Endothelial cell (in vitro differentiated cells): ENCODE measurements at regions not wholly inside any gene's neighbourhood (a gene's known extent, or its start where the extent isn't known, plus 50 kb on each side); places are given as distances from the start of the nearest gene placed in this dataset.

Experiments
- DNase-seq: peaks from one replicate; pipeline ENCODE4 v3.0.0; 2021; ENCODE audit warnings: low spot score
- H3K27ac Mint-ChIP-seq: one replicate; pipeline ENCODE4 v1.8.0; 2021; ENCODE audit warnings: mixed read lengths, inconsistent platforms; ENCODE audit not compliant: unreplicated experiment
- H3K27me3 Mint-ChIP-seq: one replicate; pipeline ENCODE4 v1.8.0; 2021; ENCODE audit warnings: mild to moderate bottlenecking, moderate library complexity, mixed read lengths, inconsistent platforms; ENCODE audit not compliant: unreplicated experiment
- H3K36me3 Mint-ChIP-seq: one replicate; pipeline ENCODE4 v1.8.0; 2021; ENCODE audit warnings: mild to moderate bottlenecking, low read depth, mixed read lengths, inconsistent platforms; ENCODE audit not compliant: unreplicated experiment
- H3K4me1 Mint-ChIP-seq: one replicate; pipeline ENCODE4 v1.8.0; 2021; ENCODE audit warnings: mild to moderate bottlenecking, mixed read lengths, inconsistent platforms; ENCODE audit not compliant: unreplicated experiment
- H3K4me3 Mint-ChIP-seq: one replicate; pipeline ENCODE4 v1.8.0; 2021; ENCODE audit warnings: mild to moderate bottlenecking, mixed read lengths, inconsistent platforms; ENCODE audit not compliant: unreplicated experiment
- H3K9me3 Mint-ChIP-seq: one replicate; pipeline ENCODE4 v1.8.0; 2021; ENCODE audit warnings: mixed read lengths, inconsistent platforms; ENCODE audit not compliant: unreplicated experiment
- CTCF ChIP-seq: fragments of 200-600 bp; sonication (generic); IDR thresholded peaks from one replicate; pipeline ENCODE4 v1.5.0; 2021; ENCODE audit warnings: antibody characterized with exemption; ENCODE audit not compliant: unreplicated experiment

- Mint-ChIP-seq H3K4me1 (peaks cover 2% of the 10 kb centered on the region), H3K27ac (no peak overlapping the region), H3K27me3 (no peaks in the 10 kb centered on the region), H3K36me3 (no peaks in the 10 kb centered on the region), H3K9me3 (no peaks in the 10 kb centered on the region), H3K4me3 (no peak overlapping the region)
- no peak for TF ChIP-seq CTCF
- no peak for DNase-seq
Observed at GRCh38 chr9:108534741-108535140, 321.0 kb downstream of the ACTL7B start.

- Mint-ChIP-seq H3K27me3 (no peaks in the 10 kb centered on the region), H3K27ac (no peak overlapping the region), H3K4me1 (peaks cover 8% of the 10 kb centered on the region), H3K9me3 (no peaks in the 10 kb centered on the region), H3K36me3 (no peaks in the 10 kb centered on the region), H3K4me3 (no peak overlapping the region)
- DNase-seq: no peak
- no peak for TF ChIP-seq CTCF
Observed at GRCh38 chr9:108530141-108530540, 325.6 kb downstream of the ACTL7B start.

GRCh38 chr9:108528231-108528630 is 327.6 kb downstream of the ACTL7B start:
- Mint-ChIP-seq H3K36me3 (no peaks in the 10 kb centered on the region), H3K27ac (no peak overlapping the region), H3K4me3 (no peak overlapping the region), H3K27me3 (no peaks in the 10 kb centered on the region), H3K4me1 (peaks cover 8% of the 10 kb centered on the region), H3K9me3 (no peaks in the 10 kb centered on the region)
- TF ChIP-seq CTCF: no peak
- no peak for DNase-seq

GRCh38 chr9:108526518-108526917 is 329.3 kb downstream of the ACTL7B start:
- no peak overlapping the region for H3K27ac Mint-ChIP-seq
- DNase-seq: no peak
- TF ChIP-seq CTCF: no peak
- H3K36me3 Mint-ChIP-seq: no peaks in the 10 kb centered on the region
- H3K9me3 Mint-ChIP-seq: no peaks in the 10 kb centered on the region
- no peak overlapping the region for H3K4me3 Mint-ChIP-seq
- H3K27me3 Mint-ChIP-seq: no peaks in the 10 kb centered on the region
- peaks cover 8% of the 10 kb centered on the region for H3K4me1 Mint-ChIP-seq

GRCh38 chr9:108525186-108525585 is 330.6 kb downstream of the ACTL7B start:
- Mint-ChIP-seq H3K27me3 (no peaks in the 10 kb centered on the region), H3K4me3 (no peak overlapping the region), H3K36me3 (no peaks in the 10 kb centered on the region), H3K4me1 (peaks cover 8% of the 10 kb centered on the region), H3K9me3 (no peaks in the 10 kb centered on the region), H3K27ac (no peak overlapping the region)
- TF ChIP-seq CTCF: no peak
- DNase-seq: no peak
